BJ (cell line): ENCODE measurements at regions not wholly inside any gene's neighbourhood (a gene's known extent, or its start where the extent isn't known, plus 50 kb on each side); places are given as distances from the start of the nearest gene placed in this dataset.

Experiments
- CTCF ChIA-PET: fragments of 350-600 bp; formaldehyde crosslinking; extraction: SDS; loops from one replicate; lab custom pipeline; 2021; ENCODE audit warnings: antibody characterized with exemption, inconsistent platforms; lab: Yijun Ruan, JAX
- POLR2A ChIA-PET: fragments of 300-600 bp; sonication (Branson Sonifier 250); formaldehyde crosslinking; extraction: SDS; loops from one replicate; lab custom pipeline; 2021; ENCODE audit warnings: antibody characterized with exemption; lab: Charles Lee
- DNase-seq: peaks from one replicate; pipeline ENCODE4 v3.0.0-alpha.2; 2011; ENCODE audit warnings: low read depth
- H3K27me3 ChIP-seq: 2 replicates; pipeline ENCODE4 v1.6.0; 2011; ENCODE audit warnings: low read length; ENCODE audit not compliant: control insufficient read depth, insufficient read depth
- H3K36me3 ChIP-seq: 2 replicates; pipeline ENCODE4 v1.5.1; 2011; ENCODE audit warnings: low read length; ENCODE audit not compliant: control insufficient read depth, insufficient read depth
- H3K4me3 ChIP-seq: 2 replicates; pipeline ENCODE4 v1.5.1; 2011; ENCODE audit warnings: low read depth, mild to moderate bottlenecking, control low read depth, low read length
- CTCF ChIP-seq: IDR thresholded peaks from 2 replicates; pipeline ENCODE4 v1.5.1; 2011; ENCODE audit warnings: low read depth, mild to moderate bottlenecking, control low read depth, inconsistent platforms, low read length, moderate library complexity; ENCODE audit not compliant: insufficient read depth

- ChIA-PET POLR2A (no interaction called here), CTCF (interaction anchor here (0.7 to 2.9 kb wide), 4 partner anchors 10 to 184 kb away, joined by 3 to 18 read pairs (median 6); no protein-coding TSS in a partner anchor)
- no peaks in the 10 kb centered on the region for H3K27me3 ChIP-seq
- H3K4me3 ChIP-seq = no peak overlapping the region
- TF ChIP-seq CTCF = no peak
- no peaks in the 10 kb centered on the region for H3K36me3 ChIP-seq
- no peak for DNase-seq
Observed at GRCh38 chr2:128748835-128749605, 430.4 kb upstream of the HS6ST1 start.

GRCh38 chr2:128750328-128751165 lies 431.9 kb upstream of the HS6ST1 start:
- H3K27me3 ChIP-seq = no peaks in the 10 kb centered on the region
- CTCF ChIA-PET = interaction anchor here (0.6 to 2.9 kb wide), 4 partner anchors 13 to 255 kb away, joined by 3 to 18 read pairs (median 4); no protein-coding TSS in a partner anchor
- no peak for DNase-seq
- POLR2A ChIA-PET = no interaction called here
- no peak for TF ChIP-seq CTCF
- H3K4me3 ChIP-seq = no peak overlapping the region
- H3K36me3 ChIP-seq = no peaks in the 10 kb centered on the region

- no peaks in the 10 kb centered on the region for H3K36me3 ChIP-seq
- H3K27me3 ChIP-seq = no peaks in the 10 kb centered on the region
- ChIA-PET POLR2A (no interaction called here), CTCF (no interaction called here)
- no peak for DNase-seq
- TF ChIP-seq CTCF = no peak
- no peak overlapping the region for H3K4me3 ChIP-seq
Observed at GRCh38 chr2:128751746-128752145, 433.1 kb upstream of the HS6ST1 start.

DNA sequence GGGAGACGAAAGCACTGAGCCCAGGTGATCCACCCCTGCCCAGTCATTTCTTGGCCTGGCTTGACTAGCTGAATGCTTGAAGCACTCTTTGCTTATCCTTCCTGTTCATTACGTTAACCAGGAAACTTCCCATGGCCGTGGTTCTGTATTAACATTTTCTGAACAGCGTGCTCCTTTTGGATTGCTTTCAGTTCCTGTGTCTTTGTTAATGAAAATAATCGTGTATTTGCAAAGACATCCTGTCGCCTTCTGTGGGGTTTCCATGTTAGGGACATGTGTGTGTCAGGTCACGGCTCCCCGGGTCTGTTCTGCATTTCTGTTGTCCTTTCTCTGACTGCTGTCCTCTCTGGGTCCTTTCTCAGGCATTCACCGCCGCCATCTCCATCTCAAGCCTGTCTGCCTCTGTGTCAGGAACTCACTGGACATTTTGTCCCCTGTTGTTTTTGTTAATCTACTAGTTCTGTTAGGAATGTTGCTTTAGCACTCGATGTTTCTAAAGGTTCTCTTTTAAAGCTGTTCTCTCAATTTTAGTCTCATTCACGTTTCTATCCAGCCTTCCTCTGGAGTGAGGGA lies 434.1 kb upstream of the HS6ST1 start:
- DNase-seq = no peak
- Histone ChIP-seq H3K27me3 (no peaks in the 10 kb centered on the region), H3K36me3 (no peaks in the 10 kb centered on the region), H3K4me3 (no peak overlapping the region)
- CTCF ChIA-PET = interaction anchor here (0.6 to 0.8 kb wide), 3 partner anchors 161 to 600 kb away, joined by 3 to 7 read pairs (median 3); no protein-coding TSS in a partner anchor
- no peak for TF ChIP-seq CTCF
- POLR2A ChIA-PET = no interaction called here

- ChIA-PET CTCF (interaction anchor here (0.6 to 3.3 kb wide), 4 partner anchors 10 to 600 kb away, joined by 3 to 22 read pairs (median 5); no protein-coding TSS in a partner anchor), POLR2A (no interaction called here)
- Histone ChIP-seq H3K4me3 (no peak overlapping the region), H3K36me3 (no peaks in the 10 kb centered on the region), H3K27me3 (no peaks in the 10 kb centered on the region)
- DNase-seq = no peak
- TF ChIP-seq CTCF = no peak
Observed at GRCh38 chr2:128753321-128753720, 434.7 kb upstream of the HS6ST1 start.
